K562 (cell line): ENCODE measurements at regions not wholly inside any gene's neighbourhood (a gene's known extent, or its start where the extent isn't known, plus 50 kb on each side); places are given as distances from the start of the nearest gene placed in this dataset.

ENCODE experiments used
- ATAC-seq: fragments of 200-7000 bp; cut with Tn5 transposase; 3 replicates; pipeline ENCODE4 v1.9.1; 2020; ENCODE audit warnings: moderate library complexity
- BruUV-seq: library from RNA; stranded (reverse); fragments of 400-500 nt; replicated peaks from 2 replicates; lab custom pipeline; 2021; lab: Mats Ljungman, UMichigan
- CTCF ChIA-PET: fragments of 300-600 bp; formaldehyde crosslinking; extraction: SDS; loops from one replicate; lab custom pipeline; 2021; ENCODE audit warnings: low intra/inter-chr PET ratio; lab: Yijun Ruan, JAX
- POLR2A ChIA-PET: fragments of 300-600, 350-650 bp; sonication (Branson Sonifier 250); formaldehyde crosslinking; extraction: SDS; loops from one replicate; lab custom pipeline; 2021; ENCODE audit warnings: antibody characterized with exemption, inconsistent platforms; lab: Yijun Ruan, JAX
- DNase-seq, 4 experiments: peaks; one replicate each; pipeline versions ENCODE4 v3.0.0 to v3.0.0-alpha.2; 2011 to 2018; ENCODE audit warnings: low spot score in 3 of 4, mixed read lengths in 3 of 4; ENCODE audit errors: extremely low read depth in 1 of 4
- FAIRE-seq: peaks from 2 replicates; lab custom pipeline; 2011; peaks lifted over from hg19 to GRCh38; lab: Jason Lieb, UNC
- H2AFZ ChIP-seq: 2 replicates; pipeline ENCODE4 v1.6.0; 2011; ENCODE audit warnings: low read depth, low read length, control low read depth, inconsistent platforms
- H3K27ac ChIP-seq: fragments of 200-600 bp; 3 replicates; pipeline ENCODE4 v1.8.0; 2011; ENCODE audit warnings: low read depth, mild to moderate bottlenecking, control low read depth, inconsistent platforms, low read length, moderate library complexity, mixed read lengths; ENCODE audit errors: extremely low read depth
- H3K27me3 ChIP-seq, 2 experiments: fragments of 300-600 bp in 1 of 2; 2 replicates in 1 of 2; 3 replicates in 1 of 2; pipeline versions ENCODE4 v1.6.0 to v1.8.0; 2011; ENCODE audit warnings: inconsistent platforms in 2 of 2, low read length in 2 of 2, mild to moderate bottlenecking in 1 of 2, mixed read lengths in 1 of 2, moderate library complexity in 1 of 2; ENCODE audit not compliant: control insufficient read depth in 2 of 2, insufficient read depth in 2 of 2
- H3K36me3 ChIP-seq: fragments of 300-600 bp; 3 replicates; pipeline ENCODE4 v1.8.0; 2011; ENCODE audit warnings: mild to moderate bottlenecking, low read length, inconsistent platforms; ENCODE audit not compliant: control insufficient read depth, insufficient read depth
- H3K4me1 ChIP-seq, 2 experiments: fragments of 200-600 bp in 1 of 2; replicated peaks in 1 of 2; 2 replicates in 1 of 2; 3 replicates in 1 of 2; pipeline versions ENCODE4 v1.5.1 to v1.8.0; 2011; ENCODE audit warnings: inconsistent platforms in 2 of 2, low read length in 2 of 2, mild to moderate bottlenecking in 1 of 2, mixed read lengths in 1 of 2, moderate library complexity in 1 of 2; ENCODE audit not compliant: control insufficient read depth in 2 of 2, insufficient read depth in 2 of 2
- H3K4me2 ChIP-seq: 2 replicates; pipeline ENCODE4 v1.6.1; 2011; ENCODE audit warnings: low read length, control low read depth, inconsistent platforms, mixed read lengths; ENCODE audit not compliant: insufficient read depth
- H3K4me3 ChIP-seq: fragments of 200-600 bp; sonication (generic), shearing (Covaris generic); 2 replicates; pipeline ENCODE4 v1.5.1; 2016; ENCODE audit warnings: control low read depth, inconsistent platforms
- H3K79me2 ChIP-seq: fragments of 200-600 bp; 3 replicates; pipeline ENCODE4 v1.8.0; 2011; ENCODE audit warnings: low read length, inconsistent platforms; ENCODE audit not compliant: control insufficient read depth, insufficient read depth
- H3K9ac ChIP-seq, 2 experiments: 2 replicates each; pipeline versions ENCODE4 v1.6.0 to v1.6.1; 2011; ENCODE audit warnings: low read depth in 2 of 2, low read length in 2 of 2, control low read depth in 1 of 2, inconsistent platforms in 1 of 2, mild to moderate bottlenecking in 1 of 2, mixed read lengths in 1 of 2; ENCODE audit not compliant: insufficient read depth in 1 of 2
- H3K9me1 ChIP-seq: one replicate; pipeline ENCODE4 v1.6.0; 2011; ENCODE audit warnings: inconsistent platforms, mild to moderate bottlenecking, low read length, moderate library complexity; ENCODE audit not compliant: control insufficient read depth, insufficient read depth
- H3K9me3 ChIP-seq: replicated peaks from 2 replicates; pipeline ENCODE4 v1.5.1; 2011; ENCODE audit warnings: low read depth, low read length, inconsistent platforms; ENCODE audit not compliant: control insufficient read depth, insufficient read depth
- H4K20me1 ChIP-seq: replicated peaks from 2 replicates; pipeline ENCODE4 v1.6.1; 2011; ENCODE audit warnings: low read length, inconsistent platforms, mixed read lengths; ENCODE audit not compliant: control insufficient read depth, insufficient read depth
- BMI1 ChIP-seq: fragments of 150-350 bp; IDR thresholded peaks from 2 replicates; pipeline ENCODE4 v1.6.1; 2014; ENCODE audit warnings: low read length
- CREB1 ChIP-seq, 2 experiments: sonication (generic) in 1 of 2; formaldehyde crosslinking in 1 of 2; IDR thresholded peaks; 2 replicates each; pipeline versions ENCODE4 v1.6.1 to v1.8.0; 2012 to 2022; ENCODE audit warnings: inconsistent platforms in 1 of 2, mild to moderate bottlenecking in 1 of 2, missing genetic modification reagents in 1 of 2, moderate library complexity in 1 of 2
- CSDE1 ChIP-seq, 2 experiments: fragments of 450-650 bp; IDR thresholded peaks; 2 replicates each; pipeline ENCODE4 v1.6.1; 2016; ENCODE audit warnings: mild to moderate bottlenecking in 1 of 2
- FOXP1 ChIP-seq: sonication (generic); formaldehyde crosslinking; IDR thresholded peaks from 2 replicates; pipeline ENCODE4 v1.8.0; 2022; ENCODE audit warnings: mild to moderate bottlenecking, missing genetic modification reagents
- MBD2 ChIP-seq: sonication (generic); IDR thresholded peaks from 2 replicates; pipeline ENCODE4 v1.6.1; 2016; ENCODE audit warnings: low read depth, borderline replicate concordance
- RB1 ChIP-seq: fragments of 450-650 bp; IDR thresholded peaks from 2 replicates; pipeline ENCODE4 v1.6.1; 2017; ENCODE audit warnings: low read depth, mild to moderate bottlenecking
- RBM22 ChIP-seq: fragments of 200-400 bp; formaldehyde crosslinking; IDR thresholded peaks from 2 replicates; pipeline ENCODE4 v1.6.1; 2018; ENCODE audit warnings: low read length, low read depth; ENCODE audit not compliant: poor library complexity, severe bottlenecking
- TEAD1 ChIP-seq, 2 experiments: fragments of 450-650 bp in 1 of 2; sonication (generic) in 1 of 2; formaldehyde crosslinking; IDR thresholded peaks; 2 replicates each; pipeline versions ENCODE4 v1.4.0 to v1.8.0; 2020 to 2022; ENCODE audit warnings: mild to moderate bottlenecking in 2 of 2, missing genetic modification reagents in 1 of 2
- TEAD4 ChIP-seq, 2 experiments: sonication (generic) in 1 of 2; formaldehyde crosslinking in 1 of 2; IDR thresholded peaks; 2 replicates each; pipeline versions ENCODE4 v1.6.1 to v1.8.0; 2012 to 2022; ENCODE audit warnings: borderline replicate concordance in 1 of 2, inconsistent platforms in 1 of 2, low read length in 1 of 2, mild to moderate bottlenecking in 1 of 2, missing genetic modification reagents in 1 of 2
- TFAM ChIP-seq: fragments of 250-450 bp; sonication (Bioruptor Pico); conservative IDR thresholded peaks from 2 replicates; pipeline ENCODE4 v1.5.0; 2021; ENCODE audit warnings: mild to moderate bottlenecking, moderate library complexity
- THRB ChIP-seq: fragments of 450-650 bp; formaldehyde crosslinking; conservative IDR thresholded peaks from 2 replicates; pipeline ENCODE4 v1.4.0; 2022; ENCODE audit warnings: mild to moderate bottlenecking, missing genetic modification characterization
- ZNF239 ChIP-seq: fragments of 250-450 bp; sonication (Bioruptor Pico); IDR thresholded peaks from 2 replicates; pipeline ENCODE4 v1.4.0; 2020; ENCODE audit warnings: mild to moderate bottlenecking
- ZNF384 ChIP-seq: IDR thresholded peaks from 2 replicates; pipeline ENCODE4 v1.6.1; 2012; ENCODE audit warnings: low read depth, low read length, improper control_type of control experiment
- ZNF41 ChIP-seq: fragments of 250-450 bp; sonication (Bioruptor Pico); conservative IDR thresholded peaks from 2 replicates; pipeline ENCODE4 v1.4.0; 2020; ENCODE audit warnings: mild to moderate bottlenecking
- ZNF639 ChIP-seq, 2 experiments: fragments of 200-800 bp in 1 of 2; sonication (Bioruptor generic) in 1 of 2; sonication (generic) in 1 of 2; formaldehyde crosslinking in 1 of 2; IDR thresholded peaks in 1 of 2; conservative IDR thresholded peaks in 1 of 2; 2 replicates each; pipeline versions ENCODE4 v1.5.0 to v1.6.1; 2016 to 2020; ENCODE audit warnings: missing compliant biosample characterization in 1 of 2, missing genetic modification characterization in 1 of 2, missing genetic modification reagents in 1 of 2
- WGBS: fragments of 100-300 bp; shearing (Covaris generic); methylation state at CpG from one replicate; pipeline ENCODE4 v1.1.6; 2016; ENCODE audit warnings: low coverage, mixed read lengths; ENCODE audit not compliant: insufficient coverage; ENCODE audit errors: missing lambda C conversion rate; 5-methylcytosine and 5-hydroxymethylcytosine counted together
- in situ Hi-C: fragments of 300-500 bp; cut with MboI; formaldehyde crosslinking; loops from 4 replicates; pipeline ENCODE4 v1.15.0; 2018; ENCODE audit warnings: inconsistent platforms, mixed read lengths
- intact Hi-C: fragments of 100-400 bp; cut with micrococcal nuclease; formaldehyde crosslinking; loops from 2 replicates; pipeline ENCODE4 v1.14.2; 2022
- TF ChIP-seq, protein P1 (sequence below): fragments of 200-800 bp; sonication (Bioruptor generic); IDR thresholded peaks from 2 replicates; pipeline ENCODE4 v1.6.1; 2017; ENCODE audit warnings: missing genetic modification characterization, missing compliant biosample characterization

DNA sequence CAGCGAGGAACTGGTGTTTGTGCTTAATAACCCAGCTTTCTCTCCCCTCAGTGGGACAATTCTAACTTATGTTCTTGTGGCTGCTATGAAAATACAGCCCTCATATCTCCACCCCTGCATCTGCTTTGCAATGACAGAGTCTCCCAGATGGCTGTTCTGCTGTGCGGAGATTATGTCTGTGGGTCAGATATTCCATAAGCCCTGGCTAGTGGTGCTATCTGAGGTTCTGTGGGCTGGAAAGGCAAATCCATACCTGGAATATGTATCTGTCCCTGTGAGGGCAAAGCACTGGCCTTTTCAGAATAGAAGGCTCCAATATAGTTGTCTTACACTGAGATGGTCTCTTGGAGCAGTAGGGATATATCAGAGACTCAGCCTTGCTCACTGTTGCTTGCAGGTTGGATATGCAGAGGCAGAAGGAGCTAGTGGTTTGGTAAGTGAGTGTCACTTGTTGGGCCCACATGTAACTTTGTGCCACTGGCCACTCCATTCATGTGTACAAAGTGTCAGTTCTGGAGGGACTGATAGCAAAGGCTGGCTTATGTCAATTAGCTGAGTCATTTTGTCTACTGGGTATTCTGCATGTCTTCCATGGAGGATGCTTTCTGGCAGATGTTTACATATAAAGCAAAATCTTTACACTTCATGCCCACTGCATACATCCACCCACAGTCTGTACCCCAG, 246.6 kb downstream of the FAM76B start:
- no peak overlapping the region for H3K4me3 ChIP-seq
- POLR2A ChIA-PET: interaction anchor here (0.5 to 2.4 kb wide), 13 partner anchors 8 to 312 kb away, joined by 3 to 8 read pairs (median 4); partner anchors contain the start of gene SESN3
- peak overlapping the region; percentile 83 for H2AFZ ChIP-seq
- H4K20me1 ChIP-seq: no peaks in the 10 kb centered on the region
- 0% methylated on average over 2 of the region's 2 CpGs for WGBS
- no peaks in the 10 kb centered on the region for H3K9me3 ChIP-seq
- ATAC-seq: peak; percentile 89
- H3K9ac ChIP-seq: peak overlapping the region; percentile 37 to 70; a peak in 2 of 4 replicates
- peak overlapping the region; percentile 79 for H3K4me2 ChIP-seq
- intact Hi-C loops: loop anchor here (5.0 to 10.0 kb wide), 2 partner anchors 162 to 219 kb away; no protein-coding TSS in a partner anchor
- H3K27me3 ChIP-seq: no peaks in the 10 kb centered on the region
- DNase-seq: peak; percentile 62 to 90 (median 78)
- no peaks in the 10 kb centered on the region for H3K36me3 ChIP-seq
- CTCF ChIA-PET: no interaction called here
- H3K4me1 ChIP-seq: peaks cover 3 to 55% of the 10 kb centered on the region in 2 experiments; a peak in 3 of 5 replicates
- FAIRE-seq: peak; percentile 90
- in situ Hi-C loops: no loop called here
- no peaks in the 10 kb centered on the region for H3K79me2 ChIP-seq
- peak overlapping the region; percentile 85 for H3K27ac ChIP-seq
- H3K9me1 ChIP-seq: no peaks in the 10 kb centered on the region
- no TSS peak for BruUV-seq
- no peak for TF ChIP-seq CSDE1 (IDR thresholded peaks at IDR 0.05)
- TF ChIP-seq MBD2: peak; percentile 80; the same call in 1 of the 2 replicates
- TF ChIP-seq TEAD1 (CRISPR knock-in tag; IDR thresholded peaks at IDR 0.05): peak; percentile 34 to 51; a peak in 1 of 4 replicates
- TF ChIP-seq ZNF239 (CRISPR knock-in tag): no peak
- peak in 1 of 2 experiments; percentile 71; a peak in 1 of 4 replicates for TF ChIP-seq ZNF639 (CRISPR knock-in tag; conservative IDR thresholded peaks at IDR 0.05 in 1 of 2, IDR thresholded peaks at IDR 0.05 in 1 of 2)
- no peak for TF ChIP-seq BMI1
- TF ChIP-seq, protein P1, sequence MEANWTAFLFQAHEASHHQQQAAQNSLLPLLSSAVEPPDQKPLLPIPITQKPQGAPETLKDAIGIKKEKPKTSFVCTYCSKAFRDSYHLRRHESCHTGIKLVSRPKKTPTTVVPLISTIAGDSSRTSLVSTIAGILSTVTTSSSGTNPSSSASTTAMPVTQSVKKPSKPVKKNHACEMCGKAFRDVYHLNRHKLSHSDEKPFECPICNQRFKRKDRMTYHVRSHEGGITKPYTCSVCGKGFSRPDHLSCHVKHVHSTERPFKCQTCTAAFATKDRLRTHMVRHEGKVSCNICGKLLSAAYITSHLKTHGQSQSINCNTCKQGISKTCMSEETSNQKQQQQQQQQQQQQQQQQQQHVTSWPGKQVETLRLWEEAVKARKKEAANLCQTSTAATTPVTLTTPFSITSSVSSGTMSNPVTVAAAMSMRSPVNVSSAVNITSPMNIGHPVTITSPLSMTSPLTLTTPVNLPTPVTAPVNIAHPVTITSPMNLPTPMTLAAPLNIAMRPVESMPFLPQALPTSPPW (CRISPR knock-in tag): peak; percentile 70
- TF ChIP-seq CREB1 (IDR thresholded peaks at IDR 0.05): peak; percentile 53; the same call in 1 of the 2 replicates
- no peak for TF ChIP-seq CREB1 (CRISPR knock-in tag; IDR thresholded peaks at IDR 0.05)
- TF ChIP-seq FOXP1 (CRISPR knock-in tag): peak; percentile 67; the same call in 1 of the 2 replicates
- no peak for TF ChIP-seq RBM22
- peak; percentile 54; the same call in 1 of the 2 replicates for TF ChIP-seq RB1
- TF ChIP-seq THRB (CRISPR knock-in tag): peak; percentile 69; the same call in 1 of the 2 replicates
- TF ChIP-seq TEAD4 (IDR thresholded peaks at IDR 0.05; ENCODE audit: low read length): peak; percentile 98
- TF ChIP-seq TEAD4 (CRISPR knock-in tag; IDR thresholded peaks at IDR 0.05; ENCODE audit: borderline replicate concordance): no peak
- no peak for TF ChIP-seq TFAM
- no peak for TF ChIP-seq ZNF41 (CRISPR knock-in tag)
- no peak for TF ChIP-seq ZNF384
